Upper lobe of left lung (tissue), 6 donors: ENCODE measurements at regions not wholly inside any gene's neighbourhood (a gene's known extent, or its start where the extent isn't known, plus 50 kb on each side); places are given as distances from the start of the nearest gene placed in this dataset.

Source experiments
- ATAC-seq, 2 donors: fragments of 200-7000 bp; cut with Tn5 transposase; one replicate each; pipeline ENCODE4 v1.9.1; 2022; ENCODE audit warnings: mild to moderate bottlenecking in 2 of 2, moderate library complexity in 2 of 2; ENCODE audit not compliant: low FRiP score in 2 of 2
- DNase-seq, 2 donors: peaks; one replicate each; pipeline ENCODE4 v3.0.0-alpha.2; 2019 to 2020
- H3K27ac ChIP-seq, 4 donors: fragments of 200-600 bp; sonication (generic); one replicate each; pipeline ENCODE4 v1.5.1; 2016 to 2019
- H3K27me3 ChIP-seq, 4 donors: fragments of 200-600 bp; sonication (generic); one replicate each; pipeline ENCODE4 v1.5.1; 2017 to 2019
- H3K36me3 ChIP-seq, 4 donors: fragments of 200-600 bp; sonication (generic); one replicate each; pipeline ENCODE4 v1.5.1; 2016 to 2019
- H3K4me1 ChIP-seq, 4 donors: fragments of 200-600 bp; sonication (generic); one replicate each; pipeline ENCODE4 v1.5.1; 2018 to 2019
- H3K4me3 ChIP-seq, 4 donors: fragments of 200-600 bp; sonication (generic); one replicate each; pipeline ENCODE4 v1.5.1; 2017 to 2019; ENCODE audit warnings: mild to moderate bottlenecking in 2 of 4, moderate library complexity in 1 of 4
- H3K9me3 ChIP-seq, 4 donors: fragments of 200-600 bp; sonication (generic); one replicate each; pipeline ENCODE4 v1.5.1; 2018 to 2019
- EP300 ChIP-seq, 4 donors: sonication (generic); formaldehyde crosslinking; IDR thresholded peaks; one replicate each; pipeline ENCODE4 v1.5.1; 2017; ENCODE audit warnings: antibody characterized with exemption in 4 of 4, control low read depth in 2 of 4
- POLR2A ChIP-seq, 4 donors: fragments of 450-650 bp; IDR thresholded peaks; one replicate each; pipeline ENCODE4 v1.5.1; 2016 to 2017; ENCODE audit warnings: antibody characterized with exemption in 4 of 4, mild to moderate bottlenecking in 2 of 4
- POLR2AphosphoS5 ChIP-seq, 2 donors: sonication (generic); formaldehyde crosslinking; IDR thresholded peaks; one replicate each; pipeline ENCODE4 v1.5.1; 2017; ENCODE audit warnings: antibody characterized with exemption in 2 of 2
- WGBS, 2 donors: methylation state at CpG; one replicate each; pipeline ENCODE4 v1.1.5; 2017 to 2018; 5-methylcytosine and 5-hydroxymethylcytosine counted together
- TF ChIP-seq, protein P1 (sequence below), 6 experiments: fragments of 450-650 bp in 4 of 6; fragments of 200-600 bp in 2 of 6; sonication (generic) in 2 of 6; IDR thresholded peaks; one replicate each; pipeline ENCODE4 v1.5.1; 2016 to 2019; ENCODE audit warnings: antibody characterized with exemption in 6 of 6
- donor health status: DM: no; HTN: no; CAD: no; lungs with moderate emphysema.
- donor health status: DM: no; HTN: yes; CAD: no; lungs with severe emphysema.

GRCh38 chr4:150005537-150005936 is 72.7 kb upstream of the DCLK2 start:
- DNase-seq, result no peak
- Histone ChIP-seq H3K27me3 (no peaks in the 10 kb centered on the region), H3K4me1 (no peaks in the 10 kb centered on the region), H3K36me3 (no peaks in the 10 kb centered on the region), H3K27ac (no peak overlapping the region), H3K9me3 (no peaks in the 10 kb centered on the region), H3K4me3 (no peak overlapping the region)
- 47 to 60% methylated on average over 3 of the region's 3 CpGs for WGBS, 2 donors
- TF ChIP-seq POLR2A (IDR thresholded peaks at IDR 0.05), result no peak
- no peak for TF ChIP-seq EP300 (IDR thresholded peaks at IDR 0.05)
- no peak for TF ChIP-seq POLR2AphosphoS5 (IDR thresholded peaks at IDR 0.05)
- TF ChIP-seq, protein P1, sequence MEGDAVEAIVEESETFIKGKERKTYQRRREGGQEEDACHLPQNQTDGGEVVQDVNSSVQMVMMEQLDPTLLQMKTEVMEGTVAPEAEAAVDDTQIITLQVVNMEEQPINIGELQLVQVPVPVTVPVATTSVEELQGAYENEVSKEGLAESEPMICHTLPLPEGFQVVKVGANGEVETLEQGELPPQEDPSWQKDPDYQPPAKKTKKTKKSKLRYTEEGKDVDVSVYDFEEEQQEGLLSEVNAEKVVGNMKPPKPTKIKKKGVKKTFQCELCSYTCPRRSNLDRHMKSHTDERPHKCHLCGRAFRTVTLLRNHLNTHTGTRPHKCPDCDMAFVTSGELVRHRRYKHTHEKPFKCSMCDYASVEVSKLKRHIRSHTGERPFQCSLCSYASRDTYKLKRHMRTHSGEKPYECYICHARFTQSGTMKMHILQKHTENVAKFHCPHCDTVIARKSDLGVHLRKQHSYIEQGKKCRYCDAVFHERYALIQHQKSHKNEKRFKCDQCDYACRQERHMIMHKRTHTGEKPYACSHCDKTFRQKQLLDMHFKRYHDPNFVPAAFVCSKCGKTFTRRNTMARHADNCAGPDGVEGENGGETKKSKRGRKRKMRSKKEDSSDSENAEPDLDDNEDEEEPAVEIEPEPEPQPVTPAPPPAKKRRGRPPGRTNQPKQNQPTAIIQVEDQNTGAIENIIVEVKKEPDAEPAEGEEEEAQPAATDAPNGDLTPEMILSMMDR (IDR thresholded peaks at IDR 0.05), result no peak
- no peak for ATAC-seq

GRCh38 chr4:150006197-150006596 is 72.0 kb upstream of the DCLK2 start:
- Histone ChIP-seq H3K27me3 (no peaks in the 10 kb centered on the region), H3K4me3 (no peak overlapping the region), H3K36me3 (no peaks in the 10 kb centered on the region), H3K4me1 (no peaks in the 10 kb centered on the region), H3K9me3 (no peaks in the 10 kb centered on the region), H3K27ac (no peak overlapping the region)
- WGBS, 2 donors, result 46 to 57% methylated on average over 2 of the region's 2 CpGs
- ATAC-seq, result no peak
- TF ChIP-seq EP300 (IDR thresholded peaks at IDR 0.05) (no peak), POLR2A (IDR thresholded peaks at IDR 0.05) (no peak), POLR2AphosphoS5 (IDR thresholded peaks at IDR 0.05) (no peak)
- TF ChIP-seq, protein P1 (IDR thresholded peaks at IDR 0.05), result no peak
- no peak for DNase-seq

- no peak for TF ChIP-seq EP300 (IDR thresholded peaks at IDR 0.05)
- TF ChIP-seq POLR2A (IDR thresholded peaks at IDR 0.05), result no peak
- TF ChIP-seq POLR2AphosphoS5 (IDR thresholded peaks at IDR 0.05), result no peak
- TF ChIP-seq, protein P1 (IDR thresholded peaks at IDR 0.05), result no peak
- Histone ChIP-seq H3K4me1 (no peaks in the 10 kb centered on the region), H3K9me3 (no peaks in the 10 kb centered on the region), H3K27me3 (no peaks in the 10 kb centered on the region), H3K36me3 (no peaks in the 10 kb centered on the region), H3K27ac (no peak overlapping the region), H3K4me3 (no peak overlapping the region)
- DNase-seq (no peak), ATAC-seq (no peak)
- WGBS, 2 donors, result 81 to 84% methylated on average over 3 of the region's 3 CpGs
Measured at GRCh38 chr4:150007512-150007911, 70.7 kb upstream of the DCLK2 start.

GRCh38 chr4:150008546-150008945 is 69.7 kb upstream of the DCLK2 start:
- no peak for DNase-seq
- Histone ChIP-seq H3K36me3 (no peaks in the 10 kb centered on the region), H3K27ac (no peak overlapping the region), H3K4me1 (no peaks in the 10 kb centered on the region), H3K4me3 (no peak overlapping the region), H3K9me3 (no peaks in the 10 kb centered on the region), H3K27me3 (no peaks in the 10 kb centered on the region)
- 56 to 62% methylated on average over 2 of the region's 2 CpGs for WGBS, 2 donors
- no peak for TF ChIP-seq POLR2AphosphoS5 (IDR thresholded peaks at IDR 0.05)
- TF ChIP-seq POLR2A (IDR thresholded peaks at IDR 0.05), result no peak
- TF ChIP-seq EP300 (IDR thresholded peaks at IDR 0.05), result no peak
- TF ChIP-seq, protein P1 (IDR thresholded peaks at IDR 0.05), result no peak
- ATAC-seq, result no peak

GRCh38 chr4:150009533-150009932 is 68.7 kb upstream of the DCLK2 start:
- no peak for ATAC-seq
- WGBS, 2 donors, result 87 to 90% methylated on average over 2 of the region's 2 CpGs
- no peak overlapping the region for H3K27ac ChIP-seq

More at GRCh38 chr4:150009533-150009932, 68.7 kb upstream of the DCLK2 start:
- no peaks in the 10 kb centered on the region for H3K27me3 ChIP-seq
- no peak for DNase-seq
- H3K4me3 ChIP-seq, result no peak overlapping the region
- TF ChIP-seq EP300 (IDR thresholded peaks at IDR 0.05), result no peak
- no peak for TF ChIP-seq POLR2AphosphoS5 (IDR thresholded peaks at IDR 0.05)
- TF ChIP-seq, protein P1 (IDR thresholded peaks at IDR 0.05), result no peak
- TF ChIP-seq POLR2A (IDR thresholded peaks at IDR 0.05), result no peak
- no peaks in the 10 kb centered on the region for H3K4me1 ChIP-seq
- no peaks in the 10 kb centered on the region for H3K36me3 ChIP-seq
- H3K9me3 ChIP-seq, result no peaks in the 10 kb centered on the region
